HG03575 (cell line): ENCODE measurements at regions not wholly inside any gene's neighbourhood (a gene's known extent, or its start where the extent isn't known, plus 50 kb on each side); places are given as distances from the start of the nearest gene placed in this dataset.

Source experiments
- ATAC-seq: cut with Tn5 transposase; IDR thresholded peaks from one replicate; pipeline ENCODE4 v1.9.1; 2021; ENCODE audit not compliant: unreplicated experiment, insufficient number of reproducible peaks, low FRiP score; ENCODE audit errors: extremely low read depth

GRCh38 chr3:104472221-104472620, 894.5 kb upstream of the ALCAM start:
- no peak for ATAC-seq

- ATAC-seq: no peak
Observed at GRCh38 chr3:104474011-104474410, 892.7 kb upstream of the ALCAM start.

GRCh38 chr3:104503022-104503421, 863.7 kb upstream of the ALCAM start:
- ATAC-seq: no peak

GRCh38 chr3:104510131-104510849, 856.4 kb upstream of the ALCAM start:
- ATAC-seq: no peak

GRCh38 chr3:104514371-104514770, 852.3 kb upstream of the ALCAM start:
- ATAC-seq: no peak

GRCh38 chr3:104514776-104515175, 851.9 kb upstream of the ALCAM start:
- no peak for ATAC-seq

- peak; percentile 36 for ATAC-seq
Observed at GRCh38 chr3:104519068-104519467, 847.6 kb upstream of the ALCAM start.

GRCh38 chr3:104519468-104520227, 847.1 kb upstream of the ALCAM start:
- ATAC-seq: no peak

- peak; percentile 21 for ATAC-seq
Observed at GRCh38 chr3:104520228-104520655, 846.5 kb upstream of the ALCAM start.

- ATAC-seq: peak; percentile 29
Observed at GRCh38 chr3:104521606-104522336, 844.9 kb upstream of the ALCAM start.

- no peak for ATAC-seq
Observed at GRCh38 chr3:104523136-104523535, 843.6 kb upstream of the ALCAM start.

GRCh38 chr3:104526901-104527401, 839.8 kb upstream of the ALCAM start:
- peak; percentile 55 for ATAC-seq

GRCh38 chr3:104530934-104531333, 835.8 kb upstream of the ALCAM start:
- ATAC-seq: no peak

GRCh38 chr3:104536715-104537114, 830.0 kb upstream of the ALCAM start:
- ATAC-seq: no peak

GRCh38 chr3:104537323-104537722, 829.4 kb upstream of the ALCAM start:
- no peak for ATAC-seq

- no peak for ATAC-seq
Observed at GRCh38 chr3:104546301-104546700, 820.4 kb upstream of the ALCAM start.

- ATAC-seq: no peak
Observed at GRCh38 chr3:104547031-104547430, 819.7 kb upstream of the ALCAM start.

GRCh38 chr3:104548401-104548800, 818.3 kb upstream of the ALCAM start:
- no peak for ATAC-seq

GRCh38 chr3:104549099-104549714, 817.5 kb upstream of the ALCAM start:
- ATAC-seq: no peak
